ENCODE measurements at regions not wholly inside any gene's neighbourhood (a gene's known extent, or its start where the extent isn't known, plus 50 kb on each side); places are given as distances from the start of the nearest gene placed in this dataset.
"Not testable (repeated sequence)": the region's sequence is repeated elsewhere in the genome, so short reads cannot be mapped to it uniquely, and the experiment has no call there.

GRCh38 chr13:74554569-74555275 is 420.5 kb upstream of the KLF12 start:
- Histone ChIP-seq H3K36me3 (ENCODE audit: control insufficient read depth in 2 of 2, insufficient read depth in 2 of 2, low read length in 2 of 2) (no peaks in the 10 kb centered on the region), H3K27ac (ENCODE audit: low read length) (no peak overlapping the region), H3K4me1 (ENCODE audit: control insufficient read depth, insufficient read depth, low read length) (no peaks in the 10 kb centered on the region), H3K4me3 (ENCODE audit: low read length in 2 of 2) (no peak overlapping the region), H3K27me3 (ENCODE audit: control insufficient read depth in 1 of 2, insufficient read depth in 2 of 2, low read length in 2 of 2) (no peaks in the 10 kb centered on the region), H3K9ac (ENCODE audit: low read length in 2 of 2) (no peak overlapping the region), H3K9me3 (ENCODE audit: control insufficient read depth in 2 of 2, low read length in 2 of 2) (no peaks in the 10 kb centered on the region)

DNA sequence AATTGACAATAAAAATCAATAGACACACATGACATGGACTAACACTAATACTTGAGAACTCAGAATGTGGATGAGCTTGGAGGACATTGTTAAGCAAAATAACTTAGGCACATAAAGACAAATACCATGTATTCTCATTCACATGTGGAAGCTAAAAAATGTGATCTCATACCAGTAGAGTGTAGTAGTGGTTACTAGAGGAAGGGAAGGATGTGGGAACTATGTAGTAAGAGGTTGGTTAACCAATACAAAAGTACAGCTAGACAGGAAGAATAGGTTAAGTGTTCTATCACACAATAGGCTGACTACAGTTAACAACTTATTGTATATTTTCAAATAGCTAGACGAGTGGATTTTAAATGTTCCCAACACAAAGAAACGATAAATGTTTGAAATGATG is 415.8 kb upstream of the KLF12 start:
- no peaks in the 10 kb centered on the region for H3K27me3 ChIP-seq (ENCODE audit: control insufficient read depth in 1 of 2, insufficient read depth in 2 of 2, low read length in 2 of 2)
- no peaks in the 10 kb centered on the region for H3K4me1 ChIP-seq (ENCODE audit: control insufficient read depth, insufficient read depth, low read length)
- no peaks in the 10 kb centered on the region for H3K9me3 ChIP-seq (ENCODE audit: control insufficient read depth in 2 of 2, low read length in 2 of 2)
- no peak overlapping the region for H3K9ac ChIP-seq (ENCODE audit: low read length in 2 of 2)
- no peak overlapping the region for H3K4me3 ChIP-seq (ENCODE audit: low read length in 2 of 2)
- H3K36me3 ChIP-seq (ENCODE audit: control insufficient read depth in 2 of 2, insufficient read depth in 2 of 2, low read length in 2 of 2) = no peaks in the 10 kb centered on the region
- no peak overlapping the region for H3K27ac ChIP-seq (ENCODE audit: low read length)

GRCh38 chr13:74536649-74537048 is 402.4 kb upstream of the KLF12 start:
- H3K9me3 ChIP-seq (ENCODE audit: control insufficient read depth in 2 of 2, low read length in 2 of 2); H3K4me1 ChIP-seq (ENCODE audit: control insufficient read depth, insufficient read depth, low read length): not testable (repeated sequence)

GRCh38 chr13:74533226-74533625 is 399.0 kb upstream of the KLF12 start:
- Histone ChIP-seq H3K36me3 (ENCODE audit: control insufficient read depth in 2 of 2, insufficient read depth in 2 of 2, low read length in 2 of 2) (no peaks in the 10 kb centered on the region), H3K9me3 (ENCODE audit: control insufficient read depth in 2 of 2, low read length in 2 of 2) (no peaks in the 10 kb centered on the region), H3K9ac (ENCODE audit: low read length in 2 of 2) (no peak overlapping the region), H3K27me3 (ENCODE audit: control insufficient read depth in 1 of 2, insufficient read depth in 2 of 2, low read length in 2 of 2) (no peaks in the 10 kb centered on the region), H3K4me3 (ENCODE audit: low read length in 2 of 2) (no peak overlapping the region), H3K27ac (ENCODE audit: low read length) (no peak overlapping the region), H3K4me1 (ENCODE audit: control insufficient read depth, insufficient read depth, low read length) (no peaks in the 10 kb centered on the region)

More at GRCh38 chr13:74536649-74537048, 402.4 kb upstream of the KLF12 start:
- not testable (repeated sequence) for H3K36me3 ChIP-seq (ENCODE audit: control insufficient read depth in 2 of 2, insufficient read depth in 2 of 2, low read length in 2 of 2); H3K4me3 ChIP-seq (ENCODE audit: low read length in 2 of 2); H3K27me3 ChIP-seq (ENCODE audit: control insufficient read depth in 1 of 2, insufficient read depth in 2 of 2, low read length in 2 of 2); H3K27ac ChIP-seq (ENCODE audit: low read length); H3K9ac ChIP-seq (ENCODE audit: low read length in 2 of 2)

DNA sequence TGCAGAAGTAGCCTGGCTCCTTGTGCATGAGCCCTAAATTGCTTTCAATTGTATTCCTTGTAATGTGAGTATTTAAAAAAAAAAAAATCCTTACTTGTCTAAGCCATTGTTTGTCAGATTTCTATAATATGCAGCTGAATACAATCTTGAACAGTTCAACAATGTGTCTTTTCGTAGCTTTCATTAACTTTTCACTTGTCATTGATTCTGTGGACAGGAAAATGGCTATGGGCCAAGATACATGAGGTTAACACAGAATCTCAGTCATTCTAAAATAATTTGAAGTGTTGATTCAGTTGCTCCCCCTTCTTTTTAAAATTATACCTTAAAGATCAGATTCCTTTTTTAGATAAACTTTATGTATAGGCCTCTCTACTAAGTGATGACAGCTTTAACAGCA is 395.8 kb upstream of the KLF12 start:
- Histone ChIP-seq H3K4me1 (ENCODE audit: control insufficient read depth, insufficient read depth, low read length) (no peaks in the 10 kb centered on the region), H3K27me3 (ENCODE audit: control insufficient read depth in 1 of 2, insufficient read depth in 2 of 2, low read length in 2 of 2) (no peaks in the 10 kb centered on the region), H3K9ac (ENCODE audit: low read length in 2 of 2) (no peak overlapping the region), H3K27ac (ENCODE audit: low read length) (no peak overlapping the region), H3K9me3 (ENCODE audit: control insufficient read depth in 2 of 2, low read length in 2 of 2) (no peaks in the 10 kb centered on the region), H3K4me3 (ENCODE audit: low read length in 2 of 2) (no peak overlapping the region), H3K36me3 (ENCODE audit: control insufficient read depth in 2 of 2, insufficient read depth in 2 of 2, low read length in 2 of 2) (no peaks in the 10 kb centered on the region)

- Histone ChIP-seq H3K9ac (ENCODE audit: low read length in 2 of 2) (no peak overlapping the region), H3K36me3 (ENCODE audit: control insufficient read depth in 2 of 2, insufficient read depth in 2 of 2, low read length in 2 of 2) (no peaks in the 10 kb centered on the region), H3K9me3 (ENCODE audit: control insufficient read depth in 2 of 2, low read length in 2 of 2) (no peaks in the 10 kb centered on the region), H3K4me3 (ENCODE audit: low read length in 2 of 2) (no peak overlapping the region), H3K4me1 (ENCODE audit: control insufficient read depth, insufficient read depth, low read length) (no peaks in the 10 kb centered on the region), H3K27me3 (ENCODE audit: control insufficient read depth in 1 of 2, insufficient read depth in 2 of 2, low read length in 2 of 2) (no peaks in the 10 kb centered on the region), H3K27ac (ENCODE audit: low read length) (no peak overlapping the region)
These were observed 394.7 kb upstream of the KLF12 start for GRCh38 chr13:74528734-74529513.

DNA sequence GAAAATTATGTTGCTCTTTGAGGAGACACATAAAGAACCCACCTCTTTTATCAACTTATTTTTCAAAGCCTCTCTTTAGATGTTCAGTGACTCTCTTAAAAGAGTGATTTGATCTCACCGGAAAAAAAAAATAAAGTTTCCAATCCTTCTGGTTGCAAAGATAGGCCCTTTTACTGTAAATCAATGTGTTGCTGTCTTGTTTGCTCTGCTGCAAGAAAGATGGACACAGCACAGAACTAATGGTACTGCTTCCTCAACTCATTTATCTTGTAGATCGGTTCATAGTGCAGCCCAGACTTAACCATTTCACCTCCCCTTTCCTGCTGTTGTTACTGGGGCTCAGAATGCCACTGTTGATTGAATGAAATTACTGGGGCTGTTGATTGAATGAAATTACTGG is 388.9 kb upstream of the KLF12 start:
- H3K9ac ChIP-seq (ENCODE audit: low read length in 2 of 2) = no peak overlapping the region
- no peaks in the 10 kb centered on the region for H3K9me3 ChIP-seq (ENCODE audit: control insufficient read depth in 2 of 2, low read length in 2 of 2)
- no peaks in the 10 kb centered on the region for H3K36me3 ChIP-seq (ENCODE audit: control insufficient read depth in 2 of 2, insufficient read depth in 2 of 2, low read length in 2 of 2)
- no peak overlapping the region for H3K27ac ChIP-seq (ENCODE audit: low read length)
- no peaks in the 10 kb centered on the region for H3K27me3 ChIP-seq (ENCODE audit: control insufficient read depth in 1 of 2, insufficient read depth in 2 of 2, low read length in 2 of 2)
- no peak overlapping the region for H3K4me3 ChIP-seq (ENCODE audit: low read length in 2 of 2)
- H3K4me1 ChIP-seq (ENCODE audit: control insufficient read depth, insufficient read depth, low read length) = no peaks in the 10 kb centered on the region

GRCh38 chr13:74511523-74511922 is 377.3 kb upstream of the KLF12 start:
- H3K9me3 ChIP-seq (ENCODE audit: control insufficient read depth in 2 of 2, low read length in 2 of 2) = no peaks in the 10 kb centered on the region
- H3K4me3 ChIP-seq (ENCODE audit: low read length in 2 of 2) = no peak overlapping the region
- H3K27me3 ChIP-seq (ENCODE audit: control insufficient read depth in 1 of 2, insufficient read depth in 2 of 2, low read length in 2 of 2) = no peaks in the 10 kb centered on the region
- no peak overlapping the region for H3K9ac ChIP-seq (ENCODE audit: low read length in 2 of 2)
- H3K4me1 ChIP-seq (ENCODE audit: control insufficient read depth, insufficient read depth, low read length) = no peaks in the 10 kb centered on the region
- no peaks in the 10 kb centered on the region for H3K36me3 ChIP-seq (ENCODE audit: control insufficient read depth in 2 of 2, insufficient read depth in 2 of 2, low read length in 2 of 2)
- H3K27ac ChIP-seq (ENCODE audit: low read length) = no peak overlapping the region

- Histone ChIP-seq H3K9me3 (ENCODE audit: control insufficient read depth in 2 of 2, low read length in 2 of 2) (no peaks in the 10 kb centered on the region), H3K9ac (ENCODE audit: low read length in 2 of 2) (no peak overlapping the region), H3K4me1 (ENCODE audit: control insufficient read depth, insufficient read depth, low read length) (no peaks in the 10 kb centered on the region), H3K27me3 (ENCODE audit: control insufficient read depth in 1 of 2, insufficient read depth in 2 of 2, low read length in 2 of 2) (no peaks in the 10 kb centered on the region), H3K36me3 (ENCODE audit: control insufficient read depth in 2 of 2, insufficient read depth in 2 of 2, low read length in 2 of 2) (no peaks in the 10 kb centered on the region), H3K27ac (ENCODE audit: low read length) (no peak overlapping the region), H3K4me3 (ENCODE audit: low read length in 2 of 2) (no peak overlapping the region)
These were observed 353.0 kb upstream of the KLF12 start for GRCh38 chr13:74487091-74487722.

DNA sequence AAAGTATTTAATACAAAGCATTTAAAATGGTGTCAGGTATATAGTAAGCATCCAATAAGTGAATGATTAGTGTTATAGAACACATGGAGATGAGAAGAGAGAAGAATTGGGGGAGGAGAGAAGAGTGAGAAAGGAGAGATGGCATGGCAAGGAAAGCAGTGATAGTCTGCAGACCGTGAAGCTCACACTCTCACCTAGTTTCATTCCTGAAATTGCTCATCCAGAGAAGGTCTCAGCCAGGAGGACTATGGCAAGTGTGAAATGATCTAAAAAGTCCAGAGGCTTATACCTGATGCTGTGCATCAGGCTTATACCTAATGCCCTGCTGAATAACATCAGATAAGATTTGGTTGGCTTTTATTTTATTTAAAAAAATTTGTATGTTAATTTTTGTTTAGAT is 351.6 kb upstream of the KLF12 start:
- H3K27ac ChIP-seq (ENCODE audit: low read length) = no peak overlapping the region
- no peaks in the 10 kb centered on the region for H3K27me3 ChIP-seq (ENCODE audit: control insufficient read depth in 1 of 2, insufficient read depth in 2 of 2, low read length in 2 of 2)
- H3K4me3 ChIP-seq (ENCODE audit: low read length in 2 of 2) = no peak overlapping the region
- no peaks in the 10 kb centered on the region for H3K36me3 ChIP-seq (ENCODE audit: control insufficient read depth in 2 of 2, insufficient read depth in 2 of 2, low read length in 2 of 2)
- no peaks in the 10 kb centered on the region for H3K9me3 ChIP-seq (ENCODE audit: control insufficient read depth in 2 of 2, low read length in 2 of 2)
- no peak overlapping the region for H3K9ac ChIP-seq (ENCODE audit: low read length in 2 of 2)
- H3K4me1 ChIP-seq (ENCODE audit: control insufficient read depth, insufficient read depth, low read length) = no peaks in the 10 kb centered on the region

DNA sequence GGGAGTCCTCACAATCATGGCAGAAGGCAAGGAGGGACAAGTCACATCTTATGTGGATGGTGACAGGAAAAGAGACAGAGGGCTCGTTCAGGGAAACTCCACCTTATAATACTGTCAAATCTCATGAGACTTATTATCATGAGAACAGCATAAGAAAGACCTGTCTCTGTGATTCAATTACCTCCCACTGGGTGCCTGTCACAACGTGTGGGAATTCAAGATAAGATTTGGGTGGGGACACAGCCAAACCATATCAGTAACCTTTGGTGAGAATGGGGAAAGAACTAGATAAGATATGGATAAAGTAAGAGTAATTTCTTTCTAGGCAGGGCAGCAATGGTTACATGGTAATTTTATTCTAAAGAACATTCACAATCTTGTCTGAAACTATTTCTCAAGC is 344.9 kb upstream of the KLF12 start:
- Histone ChIP-seq H3K9ac (ENCODE audit: low read length in 2 of 2) (no peak overlapping the region), H3K27ac (ENCODE audit: low read length) (no peak overlapping the region), H3K9me3 (ENCODE audit: control insufficient read depth in 2 of 2, low read length in 2 of 2) (no peaks in the 10 kb centered on the region), H3K36me3 (ENCODE audit: control insufficient read depth in 2 of 2, insufficient read depth in 2 of 2, low read length in 2 of 2) (no peaks in the 10 kb centered on the region), H3K4me3 (ENCODE audit: low read length in 2 of 2) (no peak overlapping the region), H3K4me1 (ENCODE audit: control insufficient read depth, insufficient read depth, low read length) (no peaks in the 10 kb centered on the region), H3K27me3 (ENCODE audit: control insufficient read depth in 1 of 2, insufficient read depth in 2 of 2, low read length in 2 of 2) (no peaks in the 10 kb centered on the region)

Measured in stomach smooth muscle (tissue), 2 donors.